Retinal pigment epithelial cell (primary cell): ENCODE measurements at regions not wholly inside any gene's neighbourhood (a gene's known extent, or its start where the extent isn't known, plus 50 kb on each side); places are given as distances from the start of the nearest gene placed in this dataset.

Experiments used
- DNase-seq: peaks from one replicate; pipeline ENCODE4 v3.0.0-alpha.2; 2010; ENCODE audit warnings: low read depth
- H3K4me3 ChIP-seq: 2 replicates; pipeline ENCODE4 v1.5.1; 2011; ENCODE audit warnings: mild to moderate bottlenecking, low read length, control low read depth, moderate library complexity
- TF ChIP-seq, protein P1 (sequence below): conservative IDR thresholded peaks from 2 replicates; pipeline ENCODE4 v1.5.1; 2011; ENCODE audit warnings: low read depth, low read length, control low read depth, inconsistent platforms

DNA sequence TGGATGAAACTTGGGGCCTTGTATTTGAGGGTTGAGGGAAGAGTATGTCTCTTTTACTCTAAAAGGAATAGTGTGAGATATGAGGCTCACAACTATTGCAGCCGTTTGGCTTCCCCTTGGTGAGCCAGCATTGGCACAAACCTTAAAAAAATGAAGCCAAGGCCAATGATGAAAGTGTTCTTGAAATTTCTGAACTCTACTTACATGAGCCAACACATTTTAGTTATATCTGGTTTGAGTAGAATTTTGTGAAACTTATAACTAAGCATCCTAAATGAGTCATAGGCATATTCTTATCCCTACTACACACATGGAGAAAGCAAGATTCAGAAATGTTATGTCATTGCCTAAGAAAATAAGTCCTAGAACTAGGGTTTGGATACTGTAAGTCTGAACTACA, 55.3 kb upstream of the ACSS3 start:
- TF ChIP-seq, protein P1, sequence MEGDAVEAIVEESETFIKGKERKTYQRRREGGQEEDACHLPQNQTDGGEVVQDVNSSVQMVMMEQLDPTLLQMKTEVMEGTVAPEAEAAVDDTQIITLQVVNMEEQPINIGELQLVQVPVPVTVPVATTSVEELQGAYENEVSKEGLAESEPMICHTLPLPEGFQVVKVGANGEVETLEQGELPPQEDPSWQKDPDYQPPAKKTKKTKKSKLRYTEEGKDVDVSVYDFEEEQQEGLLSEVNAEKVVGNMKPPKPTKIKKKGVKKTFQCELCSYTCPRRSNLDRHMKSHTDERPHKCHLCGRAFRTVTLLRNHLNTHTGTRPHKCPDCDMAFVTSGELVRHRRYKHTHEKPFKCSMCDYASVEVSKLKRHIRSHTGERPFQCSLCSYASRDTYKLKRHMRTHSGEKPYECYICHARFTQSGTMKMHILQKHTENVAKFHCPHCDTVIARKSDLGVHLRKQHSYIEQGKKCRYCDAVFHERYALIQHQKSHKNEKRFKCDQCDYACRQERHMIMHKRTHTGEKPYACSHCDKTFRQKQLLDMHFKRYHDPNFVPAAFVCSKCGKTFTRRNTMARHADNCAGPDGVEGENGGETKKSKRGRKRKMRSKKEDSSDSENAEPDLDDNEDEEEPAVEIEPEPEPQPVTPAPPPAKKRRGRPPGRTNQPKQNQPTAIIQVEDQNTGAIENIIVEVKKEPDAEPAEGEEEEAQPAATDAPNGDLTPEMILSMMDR: no peak
- no peak overlapping the region for H3K4me3 ChIP-seq
- DNase-seq: no peak

GRCh38 chr12:81021834-81022233, 56.0 kb upstream of the ACSS3 start:
- no peak for DNase-seq
- TF ChIP-seq, protein P1: no peak
- H3K4me3 ChIP-seq: no peak overlapping the region

DNA sequence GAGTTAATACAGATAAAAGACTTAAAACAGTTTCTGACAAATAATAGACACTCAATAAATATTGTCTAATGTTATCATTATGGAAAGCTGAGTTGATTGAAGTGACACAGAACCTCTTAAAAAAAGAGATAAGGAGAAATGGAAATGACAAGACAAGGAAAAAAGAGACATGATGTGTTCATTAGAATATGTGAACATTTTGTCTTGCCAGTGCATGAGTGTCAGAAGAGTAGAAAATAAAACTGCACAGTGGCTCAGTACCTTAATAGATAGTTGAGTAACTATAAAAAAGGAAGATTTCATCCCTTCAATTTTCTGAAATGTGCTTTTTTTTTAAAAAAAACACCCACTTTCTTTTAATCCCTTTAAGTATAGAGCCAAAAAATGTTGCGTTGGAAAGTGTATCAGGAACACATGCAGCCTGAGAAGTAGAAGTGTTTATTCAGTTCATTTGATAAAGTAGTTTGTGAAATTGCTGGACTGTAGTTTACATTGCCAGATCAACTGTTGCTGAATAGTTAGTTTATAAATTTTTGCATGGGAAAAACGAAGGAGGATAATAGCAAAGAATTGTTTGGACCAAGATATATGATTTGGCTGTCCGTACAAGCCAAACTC, 56.6 kb upstream of the ACSS3 start:
- no peak for DNase-seq
- TF ChIP-seq, protein P1: no peak

GRCh38 chr12:81017792-81018191, 60.1 kb upstream of the ACSS3 start:
- no peak for DNase-seq
- TF ChIP-seq, protein P1: no peak
- H3K4me3 ChIP-seq: no peak overlapping the region

More for the DNA sequence above, 56.6 kb upstream of the ACSS3 start:
- no peak overlapping the region for H3K4me3 ChIP-seq

GRCh38 chr12:81015510-81015909, 62.4 kb upstream of the ACSS3 start:
- TF ChIP-seq, protein P1: no peak
- DNase-seq: no peak
- H3K4me3 ChIP-seq: no peak overlapping the region

GRCh38 chr12:81010641-81011040, 67.2 kb upstream of the ACSS3 start:
- H3K4me3 ChIP-seq: no peak overlapping the region
- no peak for DNase-seq
- TF ChIP-seq, protein P1: no peak

DNA sequence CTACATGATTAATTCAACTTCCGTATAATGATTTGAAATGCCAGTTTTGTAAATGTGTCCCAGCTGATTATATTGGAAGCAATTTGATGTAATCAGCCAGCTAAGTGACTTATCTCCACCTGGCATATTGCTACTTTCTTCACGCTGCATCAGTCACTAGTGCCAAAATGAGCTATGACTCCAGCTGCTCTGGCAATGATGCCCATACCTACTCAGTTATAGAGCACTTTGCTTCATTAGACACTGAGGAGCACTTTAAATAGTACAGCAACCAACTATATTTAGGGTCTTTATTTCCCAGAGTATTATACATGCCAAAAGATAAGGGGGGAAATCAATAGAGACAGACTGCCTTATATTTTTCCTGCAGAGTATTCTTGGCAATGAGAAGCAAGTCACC, 67.9 kb upstream of the LIN7A start:
- TF ChIP-seq, protein P1: no peak
- H3K4me3 ChIP-seq: no peak overlapping the region
- DNase-seq: no peak
